DMS53 treated with DMSO at 0.1 percent for 48 hours (cell line): ENCODE measurements at regions not wholly inside any gene's neighbourhood (a gene's known extent, or its start where the extent isn't known, plus 50 kb on each side); places are given as distances from the start of the nearest gene placed in this dataset.

Source experiments
- DNase-seq: peaks from one replicate; lab custom pipeline; 2025; ENCODE audit not compliant: unreplicated experiment; lab: John Stamatoyannopoulos, UW

DNA sequence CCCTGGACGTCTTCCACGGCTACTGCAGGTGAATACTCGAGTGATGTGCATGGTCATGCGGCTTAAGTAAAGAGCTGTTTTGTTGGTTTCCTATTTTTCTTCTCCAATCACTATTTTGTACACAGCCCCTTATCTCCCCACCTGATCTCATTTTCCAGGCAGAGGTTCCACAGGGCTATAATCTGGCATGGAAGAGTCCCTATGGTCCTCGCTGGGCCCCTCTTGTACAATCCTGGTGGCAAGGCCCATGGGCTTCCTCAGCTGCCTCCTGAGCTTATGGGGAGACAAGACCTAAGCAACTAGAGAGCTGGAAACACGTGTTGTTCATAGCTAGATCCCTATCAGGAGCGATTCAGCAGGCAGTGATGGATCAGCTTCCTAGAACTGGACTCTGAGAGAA, 181.3 kb upstream of the ADO start:
- DNase-seq: no peak

DNA sequence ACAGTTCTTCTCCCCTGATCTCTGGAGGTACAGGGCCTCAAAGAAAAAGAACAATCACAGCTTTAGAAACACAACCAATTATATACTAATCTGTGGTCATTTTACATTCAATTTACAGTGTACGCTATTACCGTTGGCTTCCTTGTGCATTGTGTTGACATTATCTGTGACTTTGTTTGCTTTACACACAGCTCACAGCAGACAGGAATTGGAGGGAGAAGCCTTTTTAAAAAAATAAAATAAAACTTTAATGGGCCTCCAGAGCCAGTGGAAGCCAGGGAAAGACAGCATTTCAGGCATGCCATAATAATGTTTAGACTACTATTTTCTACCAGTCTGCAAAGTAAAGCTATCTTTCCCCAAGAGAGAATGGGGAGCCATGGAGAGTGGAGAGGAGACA, 179.0 kb upstream of the ADO start:
- peak; percentile 40 for DNase-seq

DNA sequence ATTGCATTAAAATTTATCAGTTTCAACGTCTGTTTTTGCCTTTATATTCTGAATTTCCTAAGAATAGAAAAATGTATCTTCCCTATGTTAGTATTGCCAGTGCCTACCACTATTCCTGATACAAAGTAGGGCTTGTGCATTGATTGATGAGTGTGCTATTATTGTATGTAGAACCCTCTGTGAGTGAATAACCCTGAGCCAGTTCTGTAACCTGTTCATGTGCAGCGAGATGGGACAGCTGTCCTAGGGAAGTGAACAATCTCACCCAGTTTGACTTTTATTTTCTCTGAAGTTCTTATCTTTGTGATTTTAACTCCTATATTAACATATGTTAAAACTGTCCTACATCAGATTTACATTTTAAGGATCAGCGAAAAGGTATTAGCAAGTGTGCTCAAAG, 178.4 kb upstream of the ADO start:
- DNase-seq: no peak

DNA sequence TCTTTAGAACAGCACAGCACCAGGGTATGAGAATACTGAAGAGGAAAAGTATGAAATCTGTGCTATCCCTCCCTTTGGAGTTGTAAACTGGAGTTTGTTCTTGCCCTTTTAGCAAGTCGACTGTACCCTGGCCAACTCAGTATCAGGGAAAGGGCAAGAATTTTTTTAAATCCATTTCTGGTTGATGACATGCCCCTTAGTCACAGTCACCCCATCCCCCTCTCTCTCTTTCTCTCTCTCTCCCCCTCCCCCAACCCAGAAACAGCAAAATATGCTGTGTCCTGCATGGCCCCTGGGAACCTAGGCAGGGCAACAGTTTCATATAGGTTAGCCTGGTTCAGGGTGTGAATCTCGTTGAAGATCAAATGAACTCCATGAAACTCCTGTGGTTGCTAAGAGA, 177.7 kb upstream of the ADO start:
- no peak for DNase-seq

DNA sequence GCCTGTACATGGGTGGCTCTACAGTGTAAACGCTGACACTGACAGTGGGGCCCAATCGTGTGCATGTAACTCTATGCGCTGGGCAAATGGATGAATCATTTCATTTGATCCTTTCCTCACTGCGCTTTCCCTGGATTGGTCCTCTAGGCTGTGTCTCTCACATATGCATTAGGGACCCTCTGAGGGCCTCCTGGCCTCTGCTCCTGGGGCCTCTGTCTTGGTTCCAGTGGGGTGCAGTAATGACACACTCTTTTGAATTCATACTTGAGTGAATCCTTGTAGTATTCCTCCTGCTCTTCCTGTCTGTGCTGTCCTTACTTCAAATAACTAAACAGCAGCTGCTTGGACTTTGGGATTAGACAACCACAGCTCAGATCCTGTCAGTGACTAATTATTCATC, 176.5 kb upstream of the ADO start:
- no peak for DNase-seq

DNA sequence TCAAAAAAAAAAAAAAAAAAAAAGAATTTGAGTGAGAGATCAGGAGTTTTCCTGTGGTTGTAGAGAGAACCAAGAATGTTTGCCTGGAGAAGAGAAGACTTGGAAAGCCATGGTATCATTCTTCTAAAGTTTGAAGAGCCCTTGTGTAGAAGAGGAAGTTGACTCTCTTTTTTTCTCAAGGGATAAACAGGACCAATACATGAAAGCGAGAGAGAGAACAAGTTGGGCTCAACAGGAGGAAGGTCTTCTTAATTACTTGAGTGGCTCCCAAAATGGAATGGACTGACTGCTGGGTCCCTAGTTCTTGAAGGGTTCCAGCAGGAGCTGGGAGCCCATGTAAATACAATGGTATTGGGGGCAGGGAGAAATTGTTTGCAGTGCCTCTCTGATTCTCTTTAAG, 173.3 kb upstream of the ADO start:
- no peak for DNase-seq

DNA sequence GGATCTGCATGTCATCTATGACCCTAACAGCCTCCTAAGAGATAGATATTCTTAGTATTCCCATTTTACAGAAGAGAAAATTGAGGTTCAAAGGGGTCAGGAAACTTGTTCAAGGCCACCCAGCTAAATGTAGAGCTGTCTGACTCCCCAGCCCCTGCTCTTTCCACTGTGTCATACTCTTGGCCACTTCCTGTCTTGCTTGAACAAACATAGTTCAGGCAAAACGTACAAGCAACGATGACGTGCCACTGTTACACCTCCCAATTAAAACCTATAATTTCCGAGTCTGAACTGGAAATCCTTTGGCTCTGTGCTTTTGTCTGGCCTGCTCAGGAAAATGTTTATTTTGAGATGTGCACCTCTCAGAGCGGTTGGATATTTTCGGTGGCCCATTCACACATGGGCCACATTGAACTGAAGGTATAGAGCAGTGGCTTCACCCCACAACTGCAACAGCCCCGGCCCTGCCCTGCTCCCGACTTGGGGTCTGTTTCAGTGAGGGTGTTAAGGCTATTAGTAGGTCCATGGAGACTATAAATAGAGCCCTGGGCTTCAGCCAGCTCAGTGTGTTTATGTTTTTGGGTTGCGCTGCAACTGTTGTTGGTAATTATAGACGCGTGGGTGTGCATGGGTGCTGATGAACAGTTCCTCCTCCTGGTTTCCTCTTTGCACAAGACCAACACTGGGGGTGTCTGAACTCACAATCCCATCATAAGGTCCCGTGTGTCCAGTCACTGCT, 172.3 kb upstream of the ADO start:
- peak; percentile 33 for DNase-seq

DNA sequence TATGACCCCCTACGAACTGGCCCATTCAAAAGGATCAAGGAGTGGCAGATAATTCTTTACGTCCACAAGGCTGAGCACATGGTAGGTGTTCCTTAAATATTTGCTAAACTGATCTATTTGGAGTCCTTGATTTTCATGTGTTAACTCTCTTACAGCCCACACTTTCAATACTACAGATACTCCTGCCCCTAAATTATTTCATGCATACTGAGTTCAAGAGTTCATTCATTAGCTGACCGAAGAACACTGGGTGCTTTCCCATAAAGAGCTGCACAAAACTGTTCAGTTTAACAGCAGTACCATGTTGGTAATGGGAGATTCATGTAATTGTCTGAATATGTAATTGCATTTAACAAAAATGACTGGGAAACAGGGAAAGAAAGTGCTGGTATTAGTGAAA, 170.5 kb upstream of the ADO start:
- no peak for DNase-seq

DNA sequence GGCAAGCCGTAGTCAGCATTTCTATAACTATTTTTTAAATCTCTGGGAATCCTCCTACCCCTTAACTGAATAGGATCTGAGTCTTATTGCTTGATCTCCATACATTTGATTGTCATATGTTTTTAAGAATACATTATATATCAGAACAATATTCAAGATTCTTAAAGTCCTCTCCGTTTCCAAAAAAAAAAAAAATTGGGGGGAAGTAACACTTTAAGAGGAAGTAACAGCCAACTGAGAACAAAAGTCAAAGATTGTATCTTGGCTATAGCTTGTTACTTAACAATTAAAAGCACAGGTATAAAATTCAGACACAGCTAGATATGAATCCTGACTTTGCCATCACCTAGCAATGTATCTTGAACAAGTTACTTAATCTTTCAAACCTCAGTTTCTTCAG, 169.9 kb upstream of the ADO start:
- no peak for DNase-seq

DNA sequence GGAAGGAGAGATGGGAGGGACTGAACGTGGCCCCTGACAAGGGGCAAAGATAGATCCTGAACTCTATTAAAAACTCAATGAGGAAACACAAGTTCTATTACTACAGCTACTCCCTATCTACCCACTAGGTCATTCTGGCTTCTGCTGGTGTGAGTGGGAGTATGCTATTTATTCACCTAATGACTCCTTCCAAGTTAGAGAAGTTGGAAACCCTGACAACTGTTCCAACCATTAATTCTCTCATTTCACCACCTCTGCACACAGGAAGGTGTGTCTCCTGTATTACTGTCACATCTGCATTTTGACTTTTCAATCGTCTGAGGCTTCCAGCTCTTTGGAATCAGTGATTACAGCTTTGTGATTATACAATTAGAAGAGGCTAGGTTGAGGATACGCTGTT, 169.4 kb upstream of the ADO start:
- no peak for DNase-seq

DNA sequence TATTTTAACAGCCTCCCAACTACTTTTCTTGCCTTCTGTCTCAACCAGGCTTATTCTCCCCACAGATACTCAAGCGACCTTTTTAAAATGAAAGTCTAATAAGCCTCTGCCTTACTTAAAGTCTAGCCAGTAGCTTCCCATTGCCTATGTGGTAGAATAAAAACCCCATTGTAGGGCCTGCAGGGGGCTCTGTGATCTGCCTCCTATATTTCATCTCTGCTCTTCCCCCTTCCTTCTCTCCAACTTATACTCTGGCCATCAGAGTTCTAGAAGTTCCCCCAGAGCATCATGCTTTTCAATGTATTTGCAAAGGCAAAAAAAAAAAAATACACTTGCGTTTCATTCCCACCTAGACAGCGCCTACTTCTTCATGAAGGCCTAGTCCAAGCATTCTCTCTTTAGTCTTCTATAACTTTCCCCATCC, 167.7 kb upstream of the ADO start:
- no peak for DNase-seq

DNA sequence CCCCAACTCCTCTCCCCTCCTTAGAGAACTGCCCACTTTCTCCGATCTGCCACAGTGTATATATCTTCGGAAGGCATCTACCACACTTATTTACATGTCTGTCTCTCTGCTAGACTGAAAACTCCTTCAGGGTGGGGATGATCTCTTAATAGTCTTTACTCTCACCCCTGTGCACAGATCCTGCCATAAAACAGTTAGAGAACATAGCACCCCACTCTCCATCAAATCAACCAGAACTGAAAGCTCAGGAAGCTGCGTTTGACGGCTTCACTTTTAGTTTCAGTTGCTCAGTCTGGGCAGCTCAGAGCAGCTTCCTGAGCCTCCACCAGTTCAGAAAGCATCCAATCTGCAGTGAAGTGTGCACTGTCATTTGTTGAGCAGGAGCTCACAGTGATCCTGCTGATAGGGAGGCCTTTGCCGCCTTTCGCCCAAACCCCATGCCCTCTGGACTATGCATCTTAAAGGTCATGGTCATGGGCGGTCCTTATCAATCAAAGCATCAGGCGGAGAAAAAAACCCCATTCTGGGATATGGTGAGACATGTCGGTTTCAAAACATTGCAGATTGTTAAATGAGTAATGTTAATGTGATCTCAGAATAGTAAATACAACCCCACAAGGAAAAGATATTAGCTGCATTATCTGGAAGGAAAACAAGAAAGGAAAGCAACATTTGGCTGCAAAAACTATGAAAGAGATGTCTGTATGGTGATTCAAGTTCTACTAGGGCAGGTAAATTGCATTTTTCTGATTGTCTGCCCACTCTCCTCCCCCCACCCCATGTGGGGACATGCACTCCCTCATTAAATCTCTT, 167.1 kb upstream of the ADO start:
- DNase-seq: no peak

DNA sequence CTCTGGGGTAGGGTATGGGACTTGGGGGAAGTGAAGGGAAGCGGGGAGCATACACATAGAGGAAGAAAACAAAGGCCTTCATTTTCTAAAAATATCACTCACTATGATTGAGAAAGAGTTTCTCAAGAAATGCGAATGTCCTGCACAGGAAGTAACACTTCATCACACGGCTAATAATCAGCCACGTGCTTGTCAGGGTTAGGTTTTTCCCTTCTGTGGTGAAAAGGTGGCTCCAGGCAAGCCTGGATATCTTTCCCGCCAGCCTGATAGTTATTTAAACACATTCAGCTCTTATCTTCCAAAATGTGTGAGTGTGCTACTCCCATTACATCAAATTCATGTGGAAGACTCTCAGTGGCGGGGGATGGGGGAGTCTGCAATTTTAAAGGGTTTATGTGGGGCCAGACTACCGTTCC, 166.4 kb upstream of the ADO start:
- no peak for DNase-seq

DNA sequence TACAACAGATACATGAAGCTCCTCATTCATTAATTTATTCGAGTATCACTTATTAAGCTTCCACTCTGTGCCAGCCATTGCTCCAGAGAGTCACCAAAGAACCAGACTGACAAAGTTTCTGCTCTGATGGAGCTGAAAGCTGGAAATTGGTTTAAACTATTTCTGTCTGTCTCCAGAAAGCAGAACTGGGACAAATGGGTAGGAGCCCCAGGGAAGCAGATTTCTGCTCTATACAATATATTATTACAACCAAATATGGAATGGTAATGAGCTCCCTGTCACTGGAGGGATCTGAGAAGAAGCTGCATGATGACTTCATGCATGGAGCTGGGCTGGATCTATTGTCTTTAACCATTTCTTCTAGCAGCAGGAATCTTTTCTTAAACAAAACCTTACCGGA, 165.4 kb upstream of the ADO start:
- no peak for DNase-seq

DNA sequence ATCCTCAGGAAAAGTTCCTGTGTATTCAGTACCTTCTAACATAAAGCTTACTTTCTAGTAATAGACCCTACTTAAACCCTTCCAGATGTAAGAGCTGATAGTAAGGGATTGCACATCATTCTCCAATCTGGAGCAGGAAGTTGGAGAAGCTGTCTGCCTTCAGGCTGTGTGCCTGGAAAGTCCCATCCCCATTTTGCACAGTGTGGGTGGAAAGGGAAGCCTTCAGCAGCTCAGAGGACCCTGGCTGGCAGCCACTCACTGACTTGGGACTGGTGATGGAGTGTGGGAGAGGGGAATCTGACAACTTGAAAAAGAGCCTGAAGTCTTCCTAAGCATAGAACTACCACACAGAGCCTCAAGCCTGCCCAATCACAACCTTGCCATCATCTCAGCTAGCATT, 164.1 kb upstream of the ADO start:
- no peak for DNase-seq

DNA sequence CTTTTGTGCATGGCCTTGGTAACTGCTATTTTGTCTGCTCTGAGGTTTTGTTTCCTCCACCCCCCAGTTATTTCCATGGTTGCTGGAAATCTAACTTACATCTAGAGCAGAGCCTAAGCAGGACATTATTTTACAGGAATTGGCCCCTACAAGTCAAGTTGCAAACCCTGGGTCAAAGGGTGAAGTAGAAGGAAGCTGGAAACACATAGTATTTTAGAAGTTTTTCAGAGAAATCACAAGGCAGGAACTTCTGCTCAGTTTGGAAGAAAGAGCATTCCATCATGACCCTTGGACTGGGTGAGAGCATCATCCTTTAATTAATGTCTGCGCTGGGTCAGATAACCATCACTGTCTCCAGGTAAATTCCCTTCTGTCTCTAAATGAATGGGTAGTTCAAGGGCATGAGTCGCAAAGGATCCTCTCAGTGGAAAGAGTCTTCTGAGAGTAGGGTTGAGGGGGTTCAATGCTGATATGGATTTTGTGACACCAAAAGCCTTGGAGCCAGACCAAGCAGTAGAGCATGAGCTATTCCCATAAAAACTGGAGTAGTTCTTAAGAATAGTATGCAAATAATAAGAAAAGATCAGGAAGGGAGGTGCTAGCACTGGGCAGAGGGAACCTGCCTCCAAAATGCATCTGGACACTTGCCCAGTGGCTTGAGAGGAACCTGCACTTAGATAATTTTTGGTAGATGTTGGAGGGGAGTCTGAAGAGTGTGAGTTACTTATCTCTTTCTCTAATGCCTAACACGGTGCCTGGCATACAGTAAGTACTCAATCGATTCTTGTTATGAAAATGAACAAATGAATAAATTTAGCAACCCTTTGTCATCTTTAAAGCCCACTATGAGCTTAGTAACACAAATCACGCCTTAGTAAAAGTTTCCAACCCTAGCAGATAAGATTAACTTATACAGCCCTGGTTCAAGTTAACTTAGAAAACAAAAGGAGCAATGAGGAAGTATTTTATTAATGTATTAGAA, 160.6 kb upstream of the ADO start:
- DNase-seq: no peak

DNA sequence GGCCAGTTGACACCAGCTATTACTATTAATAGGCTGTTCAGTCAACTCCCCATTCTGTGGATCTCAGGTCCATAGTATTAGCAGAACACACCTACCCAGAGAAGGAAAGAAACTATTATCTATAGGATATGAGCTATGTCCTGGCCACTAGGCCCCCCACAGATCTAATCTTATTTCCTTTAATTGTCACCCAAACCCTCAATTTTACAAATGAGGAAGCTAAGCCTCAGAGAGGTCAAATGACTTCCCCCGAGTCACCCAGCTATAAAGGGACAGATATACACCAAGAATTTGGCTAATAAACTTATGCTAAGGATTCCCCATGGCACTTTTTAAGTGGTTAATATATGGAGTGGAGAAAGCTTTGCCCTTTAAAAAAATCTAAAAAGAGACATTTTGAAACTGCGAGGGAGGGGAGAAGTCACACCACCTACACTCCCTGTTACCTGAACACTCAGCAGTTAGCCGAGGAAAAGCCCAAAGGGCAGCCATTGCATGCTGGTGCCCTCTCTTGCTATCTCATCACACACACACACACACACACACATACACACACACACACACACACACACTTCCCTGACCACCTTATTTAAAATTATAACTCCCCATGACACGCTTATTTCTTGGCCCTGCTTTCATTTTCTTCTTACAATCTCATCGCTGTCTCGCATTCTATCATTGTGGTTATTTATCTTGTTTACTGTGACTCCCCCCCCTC, 157.0 kb upstream of the ADO start:
- DNase-seq: no peak

DNA sequence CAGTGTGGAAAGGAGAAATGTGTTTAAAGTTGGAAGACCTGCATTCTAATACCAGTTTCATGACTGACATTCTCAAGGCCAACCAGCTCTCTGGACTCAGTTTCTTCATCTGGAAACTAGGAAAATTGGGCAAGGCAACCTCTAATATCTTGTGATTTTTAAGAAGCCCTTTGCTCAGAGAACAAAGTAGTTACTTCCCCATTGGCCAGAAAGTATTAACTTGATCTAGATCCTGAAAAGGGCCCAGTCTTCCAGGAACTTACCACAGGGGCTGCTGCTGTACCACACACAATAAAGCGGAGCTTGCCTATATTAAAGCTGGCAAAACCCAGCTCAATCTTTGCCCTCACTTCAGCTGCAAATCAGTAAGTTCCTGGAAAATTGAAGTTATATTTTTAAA, 155.6 kb upstream of the ADO start:
- DNase-seq: no peak

DNA sequence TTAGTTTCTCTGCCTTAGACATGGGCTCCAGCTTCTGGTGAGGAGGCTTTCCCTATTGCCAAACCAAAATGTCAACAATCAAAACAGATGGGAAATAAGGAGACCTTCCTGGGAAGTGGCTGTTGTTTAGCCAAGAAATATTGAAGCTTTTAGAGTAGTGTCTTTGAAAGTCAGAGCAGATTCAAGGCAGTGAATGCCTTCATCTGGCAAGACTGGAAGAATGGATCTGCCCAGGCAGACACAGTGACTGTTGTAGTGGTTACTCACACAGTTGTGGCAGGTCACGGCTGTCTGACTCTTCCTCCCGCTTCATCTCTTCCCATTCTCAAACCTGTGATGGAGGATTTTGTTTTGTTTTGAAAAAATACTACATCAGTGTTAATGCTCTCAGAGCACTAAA, 154.1 kb upstream of the ADO start:
- DNase-seq: no peak

DNA sequence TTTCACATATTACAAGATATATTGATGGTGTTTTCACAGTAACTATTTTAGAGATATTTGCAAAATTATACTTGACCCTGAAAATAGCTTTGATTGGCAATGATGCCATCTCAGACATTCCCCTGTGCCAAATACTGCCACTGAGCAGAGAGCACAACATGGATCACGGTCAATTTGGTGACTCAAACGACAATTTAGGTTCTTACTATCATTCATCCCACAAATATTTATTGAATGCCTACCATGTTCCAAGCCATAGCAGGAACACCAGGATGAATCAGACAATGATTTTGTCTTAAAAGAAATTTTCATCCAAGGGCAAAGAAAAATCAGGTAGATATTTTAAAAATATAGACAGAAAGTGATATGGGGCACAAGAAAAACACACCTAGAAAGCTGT, 153.2 kb upstream of the ADO start:
- no peak for DNase-seq

DNA sequence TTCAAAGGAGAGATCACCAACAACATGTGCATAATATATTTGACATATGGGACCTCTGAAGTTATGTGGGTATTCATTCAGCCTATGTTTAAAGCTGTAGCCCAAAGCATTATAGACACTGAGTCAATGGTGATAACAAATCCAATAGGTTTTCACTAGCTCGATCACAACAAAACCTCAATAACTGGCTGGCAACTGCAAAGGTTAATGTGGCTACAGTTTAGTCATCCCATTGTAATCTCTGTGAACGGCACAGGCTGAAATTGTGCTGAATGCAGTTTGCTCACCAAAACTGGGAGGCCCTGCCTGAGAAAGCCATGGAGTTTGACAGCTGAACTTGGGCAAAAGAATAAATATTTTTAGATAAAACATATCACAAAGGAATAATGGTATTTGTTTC, 152.4 kb upstream of the ADO start:
- DNase-seq: no peak
